ENCODE measurements at regions not wholly inside any gene's neighbourhood (a gene's known extent, or its start where the extent isn't known, plus 50 kb on each side); places are given as distances from the start of the nearest gene placed in this dataset.

GRCh38 chr5:133814152-133814551 lies 154.3 kb downstream of the C5orf15 start:
- TF ChIP-seq, protein P1, sequence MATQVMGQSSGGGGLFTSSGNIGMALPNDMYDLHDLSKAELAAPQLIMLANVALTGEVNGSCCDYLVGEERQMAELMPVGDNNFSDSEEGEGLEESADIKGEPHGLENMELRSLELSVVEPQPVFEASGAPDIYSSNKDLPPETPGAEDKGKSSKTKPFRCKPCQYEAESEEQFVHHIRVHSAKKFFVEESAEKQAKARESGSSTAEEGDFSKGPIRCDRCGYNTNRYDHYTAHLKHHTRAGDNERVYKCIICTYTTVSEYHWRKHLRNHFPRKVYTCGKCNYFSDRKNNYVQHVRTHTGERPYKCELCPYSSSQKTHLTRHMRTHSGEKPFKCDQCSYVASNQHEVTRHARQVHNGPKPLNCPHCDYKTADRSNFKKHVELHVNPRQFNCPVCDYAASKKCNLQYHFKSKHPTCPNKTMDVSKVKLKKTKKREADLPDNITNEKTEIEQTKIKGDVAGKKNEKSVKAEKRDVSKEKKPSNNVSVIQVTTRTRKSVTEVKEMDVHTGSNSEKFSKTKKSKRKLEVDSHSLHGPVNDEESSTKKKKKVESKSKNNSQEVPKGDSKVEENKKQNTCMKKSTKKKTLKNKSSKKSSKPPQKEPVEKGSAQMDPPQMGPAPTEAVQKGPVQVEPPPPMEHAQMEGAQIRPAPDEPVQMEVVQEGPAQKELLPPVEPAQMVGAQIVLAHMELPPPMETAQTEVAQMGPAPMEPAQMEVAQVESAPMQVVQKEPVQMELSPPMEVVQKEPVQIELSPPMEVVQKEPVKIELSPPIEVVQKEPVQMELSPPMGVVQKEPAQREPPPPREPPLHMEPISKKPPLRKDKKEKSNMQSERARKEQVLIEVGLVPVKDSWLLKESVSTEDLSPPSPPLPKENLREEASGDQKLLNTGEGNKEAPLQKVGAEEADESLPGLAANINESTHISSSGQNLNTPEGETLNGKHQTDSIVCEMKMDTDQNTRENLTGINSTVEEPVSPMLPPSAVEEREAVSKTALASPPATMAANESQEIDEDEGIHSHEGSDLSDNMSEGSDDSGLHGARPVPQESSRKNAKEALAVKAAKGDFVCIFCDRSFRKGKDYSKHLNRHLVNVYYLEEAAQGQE (IDR thresholded peaks at IDR 0.05; ENCODE audit: low read depth), result no peak
- TF ChIP-seq EP300 (IDR thresholded peaks at IDR 0.05; ENCODE audit: borderline replicate concordance) (no peak), EGR1 (IDR thresholded peaks at IDR 0.05) (no peak), TEAD4 (IDR thresholded peaks at IDR 0.05) (no peak), YY1 (IDR thresholded peaks at IDR 0.05; ENCODE audit: low read depth) (no peak), TAF1 (IDR thresholded peaks at IDR 0.05; ENCODE audit: low read depth) (no peak), CEBPB (IDR thresholded peaks at IDR 0.05) (no peak), TCF12 (IDR thresholded peaks at IDR 0.05; ENCODE audit: low read depth) (no peak), RAD21 (IDR thresholded peaks at IDR 0.05; ENCODE audit: low read depth) (no peak), FOXM1 (IDR thresholded peaks at IDR 0.05; ENCODE audit: borderline replicate concordance, low read depth) (no peak), NFIC (IDR thresholded peaks at IDR 0.05) (no peak), CREB1 (IDR thresholded peaks at IDR 0.05; ENCODE audit: low read depth) (no peak)
- TF ChIP-seq, protein P2, sequence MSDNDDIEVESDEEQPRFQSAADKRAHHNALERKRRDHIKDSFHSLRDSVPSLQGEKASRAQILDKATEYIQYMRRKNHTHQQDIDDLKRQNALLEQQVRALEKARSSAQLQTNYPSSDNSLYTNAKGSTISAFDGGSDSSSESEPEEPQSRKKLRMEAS (IDR thresholded peaks at IDR 0.05), result no peak
- TF ChIP-seq, protein P3, sequence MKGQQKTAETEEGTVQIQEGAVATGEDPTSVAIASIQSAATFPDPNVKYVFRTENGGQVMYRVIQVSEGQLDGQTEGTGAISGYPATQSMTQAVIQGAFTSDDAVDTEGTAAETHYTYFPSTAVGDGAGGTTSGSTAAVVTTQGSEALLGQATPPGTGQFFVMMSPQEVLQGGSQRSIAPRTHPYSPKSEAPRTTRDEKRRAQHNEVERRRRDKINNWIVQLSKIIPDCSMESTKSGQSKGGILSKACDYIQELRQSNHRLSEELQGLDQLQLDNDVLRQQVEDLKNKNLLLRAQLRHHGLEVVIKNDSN (IDR thresholded peaks at IDR 0.05), result no peak
